Activated naive CD4-positive, alpha-beta T cell treated with anti-CD3 and anti-CD28 coated beads for 36 hours (primary cell): ENCODE measurements at regions not wholly inside any gene's neighbourhood (a gene's known extent, or its start where the extent isn't known, plus 50 kb on each side); places are given as distances from the start of the nearest gene placed in this dataset.

ENCODE experiments used
- CTCF ChIA-PET: fragments of 350-600 bp; sonication (Branson Sonifier 250); formaldehyde crosslinking; loops from one replicate; lab custom pipeline; 2021; ENCODE audit warnings: antibody characterized with exemption; lab: Charles Lee
- DNase-seq: peaks from one replicate; pipeline ENCODE4 v3.0.0-alpha.2; 2020
- H3K27ac Mint-ChIP-seq: one replicate; pipeline ENCODE4 v1.8.0; 2021; ENCODE audit warnings: mild to moderate bottlenecking, mixed read lengths
- H3K27me3 Mint-ChIP-seq: one replicate; pipeline ENCODE4 v1.8.0; 2021; ENCODE audit warnings: low read depth, mixed read lengths
- H3K36me3 Mint-ChIP-seq: one replicate; pipeline ENCODE4 v1.8.0; 2021; ENCODE audit warnings: low read depth, mixed read lengths
- H3K4me1 Mint-ChIP-seq: one replicate; pipeline ENCODE4 v1.8.0; 2021; ENCODE audit warnings: low read depth, mixed read lengths
- H3K4me3 Mint-ChIP-seq: one replicate; pipeline ENCODE4 v1.8.0; 2021; ENCODE audit warnings: mild to moderate bottlenecking, moderate library complexity, mixed read lengths
- H3K9me3 Mint-ChIP-seq: one replicate; pipeline ENCODE4 v1.8.0; 2021; ENCODE audit warnings: mixed read lengths
- intact Hi-C: fragments of 100-400 bp; cut with micrococcal nuclease; formaldehyde crosslinking; loops from one replicate; pipeline ENCODE4 v1.15.1; 2023

DNA sequence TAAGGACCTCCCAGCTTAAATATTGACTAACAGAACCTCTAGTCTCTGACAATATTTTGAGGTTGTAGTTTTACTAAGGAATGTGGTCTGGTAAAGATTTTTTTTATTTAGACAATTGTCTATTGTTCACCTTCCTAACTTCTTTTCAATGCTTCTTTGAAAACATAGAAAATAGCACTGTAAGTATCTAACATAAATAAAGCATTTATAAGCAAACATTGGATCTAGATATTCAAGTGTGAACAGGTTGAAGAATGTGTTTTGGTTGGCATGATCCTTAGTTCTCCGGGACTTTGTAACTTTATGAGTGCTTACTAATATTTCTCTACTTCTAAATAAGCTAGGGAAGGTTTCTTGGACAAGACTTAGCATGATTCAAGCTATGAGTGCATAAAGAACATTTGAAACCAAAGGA, 285.4 kb upstream of the ARSJ start:
- no peaks in the 10 kb centered on the region for H3K36me3 Mint-ChIP-seq
- H3K27ac Mint-ChIP-seq = no peak overlapping the region
- peaks cover 3% of the 10 kb centered on the region for H3K27me3 Mint-ChIP-seq
- H3K4me3 Mint-ChIP-seq = no peak overlapping the region
- intact Hi-C loops = no loop called here
- no peak for DNase-seq
- H3K9me3 Mint-ChIP-seq = peaks cover 2% of the 10 kb centered on the region
- H3K4me1 Mint-ChIP-seq = no peaks in the 10 kb centered on the region
- CTCF ChIA-PET = no interaction called here

DNA sequence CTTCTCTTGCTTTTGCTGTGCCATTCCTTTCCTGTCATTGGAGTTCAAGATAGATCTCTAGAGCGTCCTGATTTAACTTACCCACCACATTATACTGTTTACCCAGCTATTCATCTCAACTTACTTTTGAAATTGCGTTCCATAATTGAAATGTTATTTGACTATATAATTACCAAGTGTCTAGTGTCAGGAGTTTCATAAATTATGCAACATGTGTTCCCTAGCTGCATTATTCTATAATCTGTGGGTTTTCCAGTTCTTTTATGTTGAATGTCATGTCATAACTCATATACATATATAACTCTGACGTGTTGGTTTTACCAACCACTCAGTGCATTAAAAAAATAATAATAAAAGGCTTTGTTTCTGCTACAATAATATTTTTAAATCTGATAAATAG, 285.9 kb upstream of the ARSJ start:
- intact Hi-C loops = no loop called here
- H3K9me3 Mint-ChIP-seq = peaks cover 2% of the 10 kb centered on the region
- no peak overlapping the region for H3K4me3 Mint-ChIP-seq
- no peak for DNase-seq
- H3K36me3 Mint-ChIP-seq = no peaks in the 10 kb centered on the region
- CTCF ChIA-PET = no interaction called here
- no peaks in the 10 kb centered on the region for H3K4me1 Mint-ChIP-seq
- no peak overlapping the region for H3K27ac Mint-ChIP-seq
- peaks cover 3% of the 10 kb centered on the region for H3K27me3 Mint-ChIP-seq

DNA sequence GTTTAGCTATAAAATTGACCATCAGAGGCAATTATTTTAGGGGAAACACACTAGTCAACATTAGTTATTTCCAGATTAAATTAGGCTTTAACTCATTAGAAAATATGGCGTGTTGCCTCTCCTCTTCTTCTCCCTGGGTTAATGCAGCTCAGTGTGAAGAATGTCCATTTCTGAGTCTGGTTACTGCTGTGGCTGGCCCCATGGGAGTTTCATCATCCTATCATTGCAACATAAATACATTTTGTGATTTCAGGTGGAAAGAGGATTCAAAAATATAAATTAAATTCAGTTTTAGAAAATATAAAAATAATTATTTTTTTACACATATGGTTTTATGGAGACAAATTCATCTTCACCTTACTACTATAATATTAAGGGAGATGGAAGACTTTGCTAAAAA, 288.5 kb upstream of the ARSJ start:
- H3K27me3 Mint-ChIP-seq = peaks cover 3% of the 10 kb centered on the region
- CTCF ChIA-PET = no interaction called here
- peaks cover 4% of the 10 kb centered on the region for H3K4me1 Mint-ChIP-seq
- H3K4me3 Mint-ChIP-seq = no peak overlapping the region
- no peak overlapping the region for H3K27ac Mint-ChIP-seq
- DNase-seq = no peak
- H3K36me3 Mint-ChIP-seq = no peaks in the 10 kb centered on the region
- no peaks in the 10 kb centered on the region for H3K9me3 Mint-ChIP-seq
- intact Hi-C loops = no loop called here

GRCh38 chr4:114271031-114271430, 291.6 kb upstream of the ARSJ start:
- Mint-ChIP-seq H3K9me3 (no peaks in the 10 kb centered on the region), H3K27ac (no peak overlapping the region), H3K4me3 (no peak overlapping the region), H3K4me1 (peaks cover 4% of the 10 kb centered on the region), H3K27me3 (no peaks in the 10 kb centered on the region), H3K36me3 (no peaks in the 10 kb centered on the region)
- intact Hi-C loops = no loop called here
- CTCF ChIA-PET = no interaction called here
- DNase-seq = no peak

- H3K36me3 Mint-ChIP-seq = no peaks in the 10 kb centered on the region
- H3K27me3 Mint-ChIP-seq = no peaks in the 10 kb centered on the region
- intact Hi-C loops = no loop called here
- no peak overlapping the region for H3K4me3 Mint-ChIP-seq
- H3K27ac Mint-ChIP-seq = no peak overlapping the region
- no peak for DNase-seq
- H3K9me3 Mint-ChIP-seq = no peaks in the 10 kb centered on the region
- CTCF ChIA-PET = no interaction called here
- peaks cover 4% of the 10 kb centered on the region for H3K4me1 Mint-ChIP-seq
These were observed 292.8 kb upstream of the ARSJ start for GRCh38 chr4:114272226-114272625.

DNA sequence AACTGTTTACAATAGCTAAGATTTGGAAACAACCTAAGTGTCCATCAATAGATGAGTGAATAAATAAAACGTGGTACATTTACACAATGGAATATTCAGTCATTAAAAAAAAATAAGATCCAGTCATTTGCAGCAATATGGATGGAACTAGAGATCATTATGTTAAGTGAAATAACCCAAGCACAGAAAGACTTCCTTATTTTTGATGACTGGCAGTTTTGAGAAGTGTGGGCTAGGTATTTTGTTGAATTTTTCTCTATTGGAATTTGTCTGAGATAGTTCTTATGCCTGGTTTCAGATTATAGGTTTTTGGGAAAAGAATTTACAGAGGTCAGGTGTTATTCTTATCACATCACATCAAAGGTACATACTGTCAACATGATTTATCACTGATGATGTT, 293.8 kb upstream of the ARSJ start:
- DNase-seq = no peak
- no peaks in the 10 kb centered on the region for H3K9me3 Mint-ChIP-seq
- H3K27me3 Mint-ChIP-seq = peaks cover 2% of the 10 kb centered on the region
- intact Hi-C loops = no loop called here
- peaks cover 4% of the 10 kb centered on the region for H3K4me1 Mint-ChIP-seq
- H3K4me3 Mint-ChIP-seq = no peak overlapping the region
- H3K36me3 Mint-ChIP-seq = no peaks in the 10 kb centered on the region
- no peak overlapping the region for H3K27ac Mint-ChIP-seq
- CTCF ChIA-PET = no interaction called here

DNA sequence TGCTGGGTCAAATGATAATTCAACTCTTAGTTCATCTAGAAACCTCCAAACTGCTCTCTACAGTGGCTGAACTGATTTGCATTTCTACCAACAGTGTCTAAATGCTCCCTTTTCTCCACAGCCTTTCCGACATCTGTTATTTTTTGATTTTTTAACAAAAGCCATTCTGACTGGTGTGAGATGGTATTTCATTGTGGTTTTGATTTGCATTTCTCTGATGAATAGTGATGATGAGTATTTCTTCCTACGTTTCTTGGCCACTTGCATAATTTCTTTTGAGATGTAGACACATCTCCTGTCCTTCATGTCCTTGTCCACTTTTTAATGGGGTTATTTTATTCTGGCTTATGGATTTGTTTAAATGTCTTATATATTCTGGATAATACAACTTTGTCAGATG, 298.2 kb upstream of the ARSJ start:
- CTCF ChIA-PET = no interaction called here
- H3K9me3 Mint-ChIP-seq = no peaks in the 10 kb centered on the region
- no peaks in the 10 kb centered on the region for H3K36me3 Mint-ChIP-seq
- no peak overlapping the region for H3K4me3 Mint-ChIP-seq
- no peak overlapping the region for H3K27ac Mint-ChIP-seq
- H3K27me3 Mint-ChIP-seq = peaks cover 8% of the 10 kb centered on the region
- no peak for DNase-seq
- intact Hi-C loops = no loop called here
- no peaks in the 10 kb centered on the region for H3K4me1 Mint-ChIP-seq

- no peak overlapping the region for H3K4me3 Mint-ChIP-seq
- H3K36me3 Mint-ChIP-seq = no peaks in the 10 kb centered on the region
- no peaks in the 10 kb centered on the region for H3K4me1 Mint-ChIP-seq
- no peaks in the 10 kb centered on the region for H3K9me3 Mint-ChIP-seq
- DNase-seq = no peak
- no peak overlapping the region for H3K27ac Mint-ChIP-seq
- CTCF ChIA-PET = no interaction called here
- intact Hi-C loops = no loop called here
- peaks cover 8% of the 10 kb centered on the region for H3K27me3 Mint-ChIP-seq
These were observed 299.6 kb upstream of the ARSJ start for GRCh38 chr4:114279066-114279465.

GRCh38 chr4:114279711-114280110, 300.3 kb upstream of the ARSJ start:
- CTCF ChIA-PET = no interaction called here
- Mint-ChIP-seq H3K9me3 (no peaks in the 10 kb centered on the region), H3K4me3 (no peak overlapping the region), H3K27me3 (peaks cover 8% of the 10 kb centered on the region), H3K36me3 (no peaks in the 10 kb centered on the region), H3K4me1 (no peaks in the 10 kb centered on the region), H3K27ac (no peak overlapping the region)
- DNase-seq = no peak
- intact Hi-C loops = no loop called here

- H3K27ac Mint-ChIP-seq = no peak overlapping the region
- no peak for DNase-seq
- H3K9me3 Mint-ChIP-seq = no peaks in the 10 kb centered on the region
- intact Hi-C loops = no loop called here
- H3K27me3 Mint-ChIP-seq = peaks cover 10% of the 10 kb centered on the region
- CTCF ChIA-PET = interaction anchor here (0.6 to 1.2 kb wide), 2 partner anchors 20 to 25 kb away, joined by 3 to 4 read pairs; no protein-coding TSS in a partner anchor
- no peak overlapping the region for H3K4me3 Mint-ChIP-seq
- H3K36me3 Mint-ChIP-seq = no peaks in the 10 kb centered on the region
- no peaks in the 10 kb centered on the region for H3K4me1 Mint-ChIP-seq
These were observed 301.2 kb upstream of the ARSJ start for GRCh38 chr4:114280645-114281044.

DNA sequence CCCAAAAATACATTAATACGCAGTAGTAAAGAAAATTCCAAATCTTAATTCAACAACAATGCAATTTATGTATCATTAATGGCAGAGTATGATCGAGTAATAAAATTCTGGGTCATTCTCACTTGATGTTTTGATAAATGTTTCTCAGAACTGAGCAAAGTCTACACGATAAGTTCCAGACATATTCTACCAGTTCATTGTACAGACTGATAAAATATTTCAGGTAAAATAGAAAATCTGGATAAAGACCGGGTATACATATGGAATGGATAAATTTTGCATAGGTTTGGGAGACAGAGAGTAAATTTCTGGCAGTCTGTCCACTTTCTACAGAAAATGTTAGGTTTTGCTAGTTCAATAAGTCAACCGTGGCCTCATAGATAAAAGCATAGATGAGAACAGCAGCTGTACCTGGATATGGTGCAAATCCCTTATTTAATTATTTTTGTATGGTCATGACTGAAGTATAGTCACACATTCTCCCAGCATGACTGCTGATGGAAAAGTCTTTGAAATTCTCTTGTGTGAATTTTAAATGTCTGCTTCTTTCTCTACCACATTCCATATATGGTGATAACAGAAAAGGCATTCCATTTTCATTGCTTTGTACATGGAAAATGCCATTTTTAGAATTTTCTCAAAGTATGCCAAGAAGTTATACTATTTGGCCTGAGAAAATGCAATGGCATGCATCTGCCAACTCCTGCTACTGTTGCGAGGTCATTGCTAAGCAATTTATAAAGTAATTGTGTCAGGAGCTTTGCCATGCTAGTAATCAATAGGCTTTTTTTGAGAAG, 301.9 kb upstream of the ARSJ start:
- intact Hi-C loops = no loop called here
- Mint-ChIP-seq H3K4me3 (no peak overlapping the region), H3K27me3 (peaks cover 10% of the 10 kb centered on the region), H3K4me1 (no peaks in the 10 kb centered on the region), H3K36me3 (no peaks in the 10 kb centered on the region), H3K9me3 (no peaks in the 10 kb centered on the region), H3K27ac (no peak overlapping the region)
- CTCF ChIA-PET = interaction anchor here (1.2 kb wide), 1 partner anchor 21 kb away, joined by 4 read pairs; no protein-coding TSS in a partner anchor
- DNase-seq = no peak

GRCh38 chr4:114282937-114283336, 303.5 kb upstream of the ARSJ start:
- Mint-ChIP-seq H3K27ac (no peak overlapping the region), H3K4me1 (no peaks in the 10 kb centered on the region), H3K36me3 (no peaks in the 10 kb centered on the region), H3K27me3 (peaks cover 10% of the 10 kb centered on the region), H3K9me3 (no peaks in the 10 kb centered on the region), H3K4me3 (no peak overlapping the region)
- no peak for DNase-seq
- CTCF ChIA-PET = no interaction called here
- intact Hi-C loops = no loop called here

DNA sequence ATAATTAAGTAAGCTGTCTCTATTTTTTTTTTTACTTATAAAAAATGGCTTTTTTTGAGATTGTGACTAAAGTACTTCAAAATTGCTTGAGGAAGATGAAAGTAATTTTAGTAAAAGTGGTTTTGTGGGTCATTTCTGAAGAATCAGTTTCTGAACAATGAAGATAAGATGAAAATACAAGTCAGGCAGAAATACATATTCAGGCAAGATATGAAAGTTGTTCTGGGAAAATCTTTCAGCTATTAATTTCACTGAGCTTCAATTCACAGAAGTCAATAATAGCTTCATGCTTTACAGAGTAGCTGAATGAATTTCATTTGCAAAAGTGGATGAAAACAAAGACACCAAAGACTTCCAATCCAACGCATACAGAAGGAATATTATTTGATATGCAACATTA, 305.2 kb upstream of the ARSJ start:
- Mint-ChIP-seq H3K36me3 (no peaks in the 10 kb centered on the region), H3K27ac (no peak overlapping the region)

More for the DNA sequence above, 305.2 kb upstream of the ARSJ start:
- no peak for DNase-seq
- intact Hi-C loops = no loop called here
- peaks cover 8% of the 10 kb centered on the region for H3K27me3 Mint-ChIP-seq
- H3K4me1 Mint-ChIP-seq = no peaks in the 10 kb centered on the region
- no peaks in the 10 kb centered on the region for H3K9me3 Mint-ChIP-seq
- CTCF ChIA-PET = no interaction called here
- H3K4me3 Mint-ChIP-seq = no peak overlapping the region
